ENCODE measurements at regions not wholly inside any gene's neighbourhood (a gene's known extent, or its start where the extent isn't known, plus 50 kb on each side); places are given as distances from the start of the nearest gene placed in this dataset.

DNA sequence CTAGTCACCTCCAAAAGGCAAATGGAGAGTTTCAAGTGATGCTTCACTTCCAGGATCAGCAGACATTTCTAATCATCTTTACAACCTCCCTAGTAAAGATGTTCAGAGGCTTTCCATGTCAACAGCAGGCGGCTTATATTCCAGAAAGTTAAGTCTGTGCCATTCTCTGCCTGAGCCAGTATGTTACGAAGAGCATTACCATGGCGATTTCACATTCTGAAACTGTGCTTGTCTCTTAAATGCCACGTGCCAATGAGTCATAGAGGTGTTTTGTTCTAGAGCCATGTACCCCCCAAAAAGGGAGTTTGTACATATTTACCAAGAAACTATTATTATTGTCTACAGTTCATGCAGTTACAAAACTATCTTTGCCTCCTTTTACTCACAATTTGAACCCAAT lies 319.5 kb downstream of the FOXA2 start:
- Histone ChIP-seq H3K9ac (ENCODE audit: low read depth, low read length) (no peak overlapping the region), H3K27me3 (ENCODE audit: control insufficient read depth, insufficient read depth, low read length) (peaks cover 2% of the 10 kb centered on the region), H3K4me3 (ENCODE audit: low read depth, low read length) (no peak overlapping the region), H3K4me1 (ENCODE audit: control insufficient read depth, insufficient read depth, low read length) (no peaks in the 10 kb centered on the region), H3K9me3 (ENCODE audit: control insufficient read depth, insufficient read depth, low read length) (no peaks in the 10 kb centered on the region), H3K36me3 (ENCODE audit: control insufficient read depth, insufficient read depth, low read length) (no peaks in the 10 kb centered on the region)

DNA sequence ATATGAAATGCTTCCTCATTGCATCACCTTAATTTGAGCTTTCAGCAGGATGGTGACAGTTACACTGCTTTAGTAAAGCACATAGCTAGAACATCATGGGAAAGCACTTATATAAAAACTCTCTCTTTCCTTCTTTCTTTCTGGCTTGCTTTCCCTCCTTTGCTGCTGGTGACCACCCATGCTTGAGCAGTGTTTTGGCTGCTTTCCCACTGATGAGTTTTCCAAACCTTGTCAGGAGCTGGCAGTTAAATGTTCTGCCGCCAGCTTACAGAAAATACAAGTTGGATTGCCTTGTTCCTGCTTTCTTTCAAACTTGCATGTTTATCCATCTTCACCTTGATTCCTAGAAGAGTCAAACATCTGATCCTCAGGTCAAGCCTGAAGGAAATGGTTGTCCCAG lies 323.9 kb downstream of the FOXA2 start:
- no peaks in the 10 kb centered on the region for H3K9me3 ChIP-seq (ENCODE audit: control insufficient read depth, insufficient read depth, low read length)
- no peak overlapping the region for H3K9ac ChIP-seq (ENCODE audit: low read depth, low read length)
- peaks cover 2% of the 10 kb centered on the region for H3K27me3 ChIP-seq (ENCODE audit: control insufficient read depth, insufficient read depth, low read length)
- H3K4me1 ChIP-seq (ENCODE audit: control insufficient read depth, insufficient read depth, low read length) = no peaks in the 10 kb centered on the region
- no peak overlapping the region for H3K4me3 ChIP-seq (ENCODE audit: low read depth, low read length)
- H3K36me3 ChIP-seq (ENCODE audit: control insufficient read depth, insufficient read depth, low read length) = no peaks in the 10 kb centered on the region

DNA sequence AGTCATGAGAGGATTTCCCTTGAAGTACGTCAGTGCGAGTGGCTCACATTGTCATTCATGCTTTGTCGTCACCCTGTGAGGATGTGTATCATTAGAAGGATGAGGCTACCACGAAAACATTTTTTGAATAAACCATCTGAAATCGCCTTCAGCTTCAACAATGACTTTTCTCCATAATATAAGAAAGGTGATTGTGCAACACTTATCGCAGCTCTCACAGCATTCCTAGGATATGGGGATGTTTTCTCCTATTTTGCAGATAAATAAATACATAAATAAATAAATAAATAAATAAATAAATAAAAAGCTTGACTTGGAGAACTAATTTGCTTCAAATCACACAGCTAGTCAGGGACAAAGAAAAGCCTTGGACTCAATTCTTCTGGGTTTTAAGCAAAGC lies 326.5 kb downstream of the FOXA2 start:
- Histone ChIP-seq H3K4me1 (ENCODE audit: control insufficient read depth, insufficient read depth, low read length) (no peaks in the 10 kb centered on the region), H3K4me3 (ENCODE audit: low read depth, low read length) (no peak overlapping the region), H3K9me3 (ENCODE audit: control insufficient read depth, insufficient read depth, low read length) (no peaks in the 10 kb centered on the region), H3K36me3 (ENCODE audit: control insufficient read depth, insufficient read depth, low read length) (no peaks in the 10 kb centered on the region), H3K27me3 (ENCODE audit: control insufficient read depth, insufficient read depth, low read length) (no peaks in the 10 kb centered on the region), H3K9ac (ENCODE audit: low read depth, low read length) (no peak overlapping the region)

DNA sequence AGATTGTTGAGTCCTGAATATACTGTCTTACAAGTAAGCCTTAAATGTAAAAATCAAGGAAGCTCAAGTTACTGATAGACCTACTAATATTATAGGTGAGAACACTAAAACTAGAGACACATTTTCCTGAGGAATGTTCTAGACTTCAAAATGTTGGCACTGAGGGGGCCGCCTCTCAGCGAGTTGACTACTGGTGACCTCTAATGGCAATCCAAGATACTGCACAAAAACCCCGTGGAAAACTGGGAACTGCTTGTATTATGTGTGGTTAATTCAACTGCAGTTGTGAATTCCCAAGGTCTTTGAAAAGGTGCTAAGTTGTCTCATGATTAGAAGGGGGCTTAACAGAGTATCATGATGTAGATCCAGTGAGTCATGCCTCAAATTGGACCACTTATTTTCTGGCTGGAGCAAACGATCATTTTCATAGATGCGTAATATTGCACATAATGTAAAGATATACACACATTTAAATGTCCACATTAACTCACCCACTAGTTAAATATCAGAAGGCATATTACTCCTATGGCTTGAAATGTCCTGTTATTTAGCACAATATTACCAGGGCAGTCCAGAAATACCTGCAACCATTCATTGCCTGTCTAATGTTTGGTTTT lies 336.2 kb downstream of the FOXA2 start:
- Histone ChIP-seq H3K27me3 (ENCODE audit: control insufficient read depth, insufficient read depth, low read length) (no peaks in the 10 kb centered on the region), H3K9ac (ENCODE audit: low read depth, low read length) (no peak overlapping the region), H3K9me3 (ENCODE audit: control insufficient read depth, insufficient read depth, low read length) (no peaks in the 10 kb centered on the region), H3K36me3 (ENCODE audit: control insufficient read depth, insufficient read depth, low read length) (no peaks in the 10 kb centered on the region), H3K4me3 (ENCODE audit: low read depth, low read length) (no peak overlapping the region), H3K4me1 (ENCODE audit: control insufficient read depth, insufficient read depth, low read length) (no peaks in the 10 kb centered on the region)

DNA sequence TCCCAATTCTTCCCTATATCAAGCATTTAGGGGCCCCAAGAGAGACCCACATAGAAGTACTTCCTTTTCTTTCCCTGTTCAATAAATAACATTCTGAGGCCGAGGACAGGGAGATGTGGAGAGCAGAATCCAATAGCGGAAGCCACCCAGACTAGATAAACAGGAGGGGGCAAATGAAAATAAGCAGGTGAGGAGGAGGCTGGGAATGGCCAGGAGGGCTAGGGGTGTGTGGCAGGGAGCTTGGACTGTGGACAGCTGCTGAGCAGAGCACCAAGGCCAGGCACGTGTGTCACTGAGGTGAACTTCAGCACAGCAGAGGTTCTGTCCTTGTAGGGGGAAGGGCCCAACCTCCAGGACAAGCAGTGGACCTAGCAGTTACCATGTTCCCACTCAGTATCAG lies 339.2 kb downstream of the FOXA2 start:
- no peak overlapping the region for H3K9ac ChIP-seq (ENCODE audit: low read depth, low read length)
- H3K4me3 ChIP-seq (ENCODE audit: low read depth, low read length) = no peak overlapping the region
- H3K9me3 ChIP-seq (ENCODE audit: control insufficient read depth, insufficient read depth, low read length) = no peaks in the 10 kb centered on the region
- H3K36me3 ChIP-seq (ENCODE audit: control insufficient read depth, insufficient read depth, low read length) = no peaks in the 10 kb centered on the region
- H3K4me1 ChIP-seq (ENCODE audit: control insufficient read depth, insufficient read depth, low read length) = no peaks in the 10 kb centered on the region
- no peaks in the 10 kb centered on the region for H3K27me3 ChIP-seq (ENCODE audit: control insufficient read depth, insufficient read depth, low read length)

DNA sequence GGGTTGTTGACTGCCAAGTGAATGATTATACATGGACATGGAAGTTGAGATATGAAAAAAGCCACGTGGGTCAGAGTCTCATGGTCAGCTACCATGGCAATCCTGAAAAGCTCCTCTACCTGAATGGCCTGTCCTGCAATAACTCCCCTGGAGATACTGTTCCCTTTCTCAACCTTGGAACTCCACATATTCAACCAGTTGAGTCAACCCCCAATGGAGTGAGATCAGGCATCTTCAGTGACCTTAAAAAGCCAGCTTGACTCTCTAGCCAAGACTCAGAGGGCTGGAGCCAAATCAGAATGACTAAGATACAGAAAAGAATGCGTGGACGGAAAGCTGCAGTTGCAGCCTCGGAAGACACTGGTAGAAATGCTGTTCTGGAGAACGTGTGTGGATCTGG lies 341.3 kb downstream of the FOXA2 start:
- Histone ChIP-seq H3K27me3 (ENCODE audit: control insufficient read depth, insufficient read depth, low read length) (no peaks in the 10 kb centered on the region), H3K9ac (ENCODE audit: low read depth, low read length) (no peak overlapping the region), H3K36me3 (ENCODE audit: control insufficient read depth, insufficient read depth, low read length) (no peaks in the 10 kb centered on the region), H3K4me1 (ENCODE audit: control insufficient read depth, insufficient read depth, low read length) (no peaks in the 10 kb centered on the region), H3K9me3 (ENCODE audit: control insufficient read depth, insufficient read depth, low read length) (no peaks in the 10 kb centered on the region), H3K4me3 (ENCODE audit: low read depth, low read length) (no peak overlapping the region)

DNA sequence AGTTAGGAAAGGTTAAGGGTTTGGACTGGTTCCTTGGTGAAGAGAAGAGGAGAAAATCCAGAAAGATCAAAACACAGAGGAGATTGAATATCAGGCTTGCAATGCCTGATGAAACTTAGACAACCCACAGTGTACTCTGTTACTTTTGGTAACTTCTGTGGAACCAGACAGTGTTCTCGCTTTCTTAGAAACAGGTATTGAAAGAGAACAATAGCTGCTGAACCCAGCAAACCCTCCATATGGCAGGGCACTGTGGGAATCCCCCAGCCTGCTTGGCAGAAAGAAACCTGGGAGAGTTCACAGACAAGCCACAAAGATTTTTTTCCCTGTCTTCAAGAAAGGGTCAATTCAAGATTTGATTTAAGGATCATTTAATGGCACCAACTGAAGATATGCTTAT lies 342.8 kb downstream of the FOXA2 start:
- Histone ChIP-seq H3K27me3 (ENCODE audit: control insufficient read depth, insufficient read depth, low read length) (no peaks in the 10 kb centered on the region), H3K9me3 (ENCODE audit: control insufficient read depth, insufficient read depth, low read length) (no peaks in the 10 kb centered on the region), H3K4me3 (ENCODE audit: low read depth, low read length) (no peak overlapping the region), H3K9ac (ENCODE audit: low read depth, low read length) (no peak overlapping the region), H3K4me1 (ENCODE audit: control insufficient read depth, insufficient read depth, low read length) (no peaks in the 10 kb centered on the region), H3K36me3 (ENCODE audit: control insufficient read depth, insufficient read depth, low read length) (no peaks in the 10 kb centered on the region)

DNA sequence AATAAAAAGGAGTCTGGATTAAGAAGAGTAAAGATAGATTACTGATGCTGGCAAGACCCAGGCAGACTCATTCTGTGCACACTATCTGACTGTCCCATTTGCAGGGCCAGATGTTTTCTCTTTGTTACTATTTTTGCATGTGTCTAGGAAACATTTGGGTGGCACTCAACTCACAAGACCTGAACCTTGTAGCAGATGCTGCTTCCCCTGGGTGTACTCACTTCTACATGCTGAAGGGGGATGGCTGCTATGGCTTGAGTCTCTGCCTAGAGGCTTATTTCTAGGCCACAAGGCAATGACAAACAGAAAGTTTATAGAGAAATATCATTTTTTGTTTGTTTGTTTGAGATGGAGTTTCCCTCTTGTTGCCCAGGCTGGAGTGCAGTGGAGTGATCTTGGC lies 351.4 kb downstream of the FOXA2 start:
- H3K9me3 ChIP-seq (ENCODE audit: control insufficient read depth, insufficient read depth, low read length) = no peaks in the 10 kb centered on the region
- H3K9ac ChIP-seq (ENCODE audit: low read depth, low read length) = no peak overlapping the region
- H3K4me3 ChIP-seq (ENCODE audit: low read depth, low read length) = no peak overlapping the region
- no peaks in the 10 kb centered on the region for H3K4me1 ChIP-seq (ENCODE audit: control insufficient read depth, insufficient read depth, low read length)
- no peaks in the 10 kb centered on the region for H3K36me3 ChIP-seq (ENCODE audit: control insufficient read depth, insufficient read depth, low read length)
- no peaks in the 10 kb centered on the region for H3K27me3 ChIP-seq (ENCODE audit: control insufficient read depth, insufficient read depth, low read length)

DNA sequence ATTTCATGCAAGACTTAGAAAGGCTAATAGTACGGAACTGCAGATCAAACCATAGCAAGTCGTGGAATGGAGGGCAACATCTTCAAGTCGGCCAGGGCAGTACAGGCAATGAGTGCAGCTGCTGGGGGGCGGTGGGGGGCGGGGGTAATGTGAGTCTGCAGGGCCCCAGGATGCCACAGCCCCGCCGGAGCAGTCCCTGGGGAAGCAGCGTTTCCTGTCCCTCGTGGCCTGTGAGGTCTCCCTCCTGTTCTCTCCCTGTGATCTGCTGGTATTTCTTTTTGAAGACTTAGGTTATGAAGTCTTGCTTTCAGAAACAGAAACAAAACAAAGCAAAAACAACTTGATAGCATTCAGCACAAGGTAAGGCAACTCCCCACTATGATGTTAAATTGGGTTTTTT lies 351.9 kb downstream of the FOXA2 start:
- Histone ChIP-seq H3K9me3 (ENCODE audit: control insufficient read depth, insufficient read depth, low read length) (no peaks in the 10 kb centered on the region), H3K4me3 (ENCODE audit: low read depth, low read length) (no peak overlapping the region), H3K9ac (ENCODE audit: low read depth, low read length) (no peak overlapping the region), H3K27me3 (ENCODE audit: control insufficient read depth, insufficient read depth, low read length) (no peaks in the 10 kb centered on the region), H3K36me3 (ENCODE audit: control insufficient read depth, insufficient read depth, low read length) (no peaks in the 10 kb centered on the region), H3K4me1 (ENCODE audit: control insufficient read depth, insufficient read depth, low read length) (no peaks in the 10 kb centered on the region)

DNA sequence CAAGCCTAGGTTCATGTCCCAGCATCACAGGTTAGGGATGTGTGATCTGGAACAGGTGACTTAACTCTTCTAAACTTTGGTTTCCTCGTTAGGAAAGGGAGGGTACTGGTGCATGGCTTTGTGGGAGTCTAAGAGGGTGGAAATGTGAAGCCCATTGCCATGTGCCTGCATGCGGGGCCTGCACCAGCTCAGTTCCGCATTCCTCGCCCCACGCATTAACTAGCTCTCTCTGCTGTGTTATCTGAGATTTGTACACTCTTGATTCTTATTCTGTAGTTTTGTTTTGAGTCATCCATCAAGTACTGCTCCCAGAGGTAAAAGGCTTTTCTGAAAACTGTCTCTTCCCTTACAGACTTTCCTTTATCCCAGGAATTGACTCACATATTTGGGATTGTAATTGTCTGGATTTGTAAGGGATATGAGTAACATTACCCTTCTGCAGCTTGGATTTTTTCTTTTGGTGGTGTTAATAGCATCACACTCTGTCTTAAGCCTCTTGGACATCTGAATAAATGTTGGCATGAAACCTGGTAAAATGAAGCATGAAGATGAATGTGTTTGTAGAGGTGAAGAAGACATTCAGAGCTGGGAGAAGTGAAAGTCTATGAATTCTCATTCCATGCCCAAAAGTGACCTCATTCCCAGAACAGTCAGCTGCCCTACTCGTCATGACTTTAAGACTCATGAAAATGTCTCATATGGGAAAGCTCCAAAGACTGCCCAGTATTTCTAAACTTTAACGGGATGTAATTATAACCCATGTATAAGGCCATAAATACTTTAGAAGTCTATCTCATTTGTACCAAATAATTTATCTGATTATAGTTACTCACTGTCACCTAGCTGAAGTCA lies 357.3 kb downstream of the FOXA2 start:
- no peaks in the 10 kb centered on the region for H3K27me3 ChIP-seq (ENCODE audit: control insufficient read depth, insufficient read depth, low read length)
- H3K9me3 ChIP-seq (ENCODE audit: control insufficient read depth, insufficient read depth, low read length) = no peaks in the 10 kb centered on the region

DNA sequence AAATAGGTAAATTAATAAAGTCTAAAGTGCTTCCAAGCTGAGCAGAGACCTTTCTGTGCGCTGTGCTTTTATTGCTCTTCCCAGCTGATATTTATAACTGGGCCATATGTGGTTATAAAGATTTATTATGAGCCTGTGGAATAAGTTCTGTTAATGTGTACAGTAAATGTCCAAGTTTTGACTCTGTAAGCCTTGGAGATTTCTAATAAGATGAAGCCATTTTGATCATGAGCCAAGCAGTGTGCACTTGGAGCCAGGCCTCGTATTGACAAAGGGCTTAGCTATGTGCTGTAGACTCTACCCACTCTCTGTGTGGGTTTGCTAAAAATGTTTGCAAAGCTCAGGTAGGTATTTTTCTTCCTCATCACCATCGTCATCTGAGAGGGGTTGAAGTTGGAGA lies 361.1 kb downstream of the FOXA2 start:
- no peaks in the 10 kb centered on the region for H3K9me3 ChIP-seq (ENCODE audit: control insufficient read depth, insufficient read depth, low read length)
- H3K4me3 ChIP-seq (ENCODE audit: low read depth, low read length) = no peak overlapping the region
- H3K4me1 ChIP-seq (ENCODE audit: control insufficient read depth, insufficient read depth, low read length) = peaks cover 5% of the 10 kb centered on the region
- H3K36me3 ChIP-seq (ENCODE audit: control insufficient read depth, insufficient read depth, low read length) = no peaks in the 10 kb centered on the region
- no peaks in the 10 kb centered on the region for H3K27me3 ChIP-seq (ENCODE audit: control insufficient read depth, insufficient read depth, low read length)
- no peak overlapping the region for H3K9ac ChIP-seq (ENCODE audit: low read depth, low read length)

More for the DNA sequence above, 357.3 kb downstream of the FOXA2 start:
- Histone ChIP-seq H3K4me3 (ENCODE audit: low read depth, low read length) (no peak overlapping the region), H3K36me3 (ENCODE audit: control insufficient read depth, insufficient read depth, low read length) (no peaks in the 10 kb centered on the region), H3K4me1 (ENCODE audit: control insufficient read depth, insufficient read depth, low read length) (peaks cover 3% of the 10 kb centered on the region), H3K9ac (ENCODE audit: low read depth, low read length) (no peak overlapping the region)

DNA sequence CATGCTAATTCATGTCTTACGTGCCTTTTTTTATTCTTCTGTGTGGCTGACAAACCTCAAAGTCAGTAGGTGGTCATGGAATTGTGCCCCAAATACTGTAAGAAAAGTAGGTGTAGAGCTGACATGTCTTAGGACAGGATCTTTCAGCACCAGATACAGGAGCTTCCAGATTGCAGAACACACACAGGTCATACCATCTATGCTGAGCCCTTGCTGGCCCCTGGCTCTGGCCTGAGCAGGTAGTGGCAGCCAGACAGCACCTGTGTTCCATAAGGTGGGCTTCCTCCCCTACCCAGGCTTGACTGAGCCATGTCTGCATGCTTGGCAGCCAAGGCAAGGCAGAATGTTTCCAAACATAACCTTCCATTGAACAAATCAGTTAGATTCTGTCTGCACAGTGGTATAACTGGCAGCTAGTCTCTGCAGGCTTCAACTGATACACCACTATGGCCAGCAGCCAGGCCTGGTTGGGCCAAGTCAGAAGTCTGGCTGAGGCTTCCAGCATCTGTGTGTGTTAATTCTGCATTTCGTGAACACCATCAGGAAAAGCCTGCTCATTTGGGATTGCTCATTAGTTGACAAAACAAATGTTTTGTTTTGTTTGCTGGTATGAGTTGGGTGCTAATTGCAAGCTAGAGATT lies 366.5 kb downstream of the FOXA2 start:
- peaks cover 7% of the 10 kb centered on the region for H3K4me1 ChIP-seq (ENCODE audit: control insufficient read depth, insufficient read depth, low read length)
- no peak overlapping the region for H3K9ac ChIP-seq (ENCODE audit: low read depth, low read length)
- H3K36me3 ChIP-seq (ENCODE audit: control insufficient read depth, insufficient read depth, low read length) = no peaks in the 10 kb centered on the region
- no peaks in the 10 kb centered on the region for H3K27me3 ChIP-seq (ENCODE audit: control insufficient read depth, insufficient read depth, low read length)
- H3K4me3 ChIP-seq (ENCODE audit: low read depth, low read length) = no peak overlapping the region
- H3K9me3 ChIP-seq (ENCODE audit: control insufficient read depth, insufficient read depth, low read length) = no peaks in the 10 kb centered on the region

Measured in iPS-15b (cell line).